GM19467 (cell line): ENCODE measurements at regions not wholly inside any gene's neighbourhood (a gene's known extent, or its start where the extent isn't known, plus 50 kb on each side); places are given as distances from the start of the nearest gene placed in this dataset.
"Not testable (repeated sequence)": the region's sequence is repeated elsewhere in the genome, so short reads cannot be mapped to it uniquely, and the experiment has no call there.

Experiments
- ATAC-seq: cut with Tn5 transposase; IDR thresholded peaks from one replicate; pipeline ENCODE4 v1.9.1; 2021; ENCODE audit warnings: mild to moderate bottlenecking, moderate library complexity; ENCODE audit not compliant: unreplicated experiment

- ATAC-seq = no peak
Measured at GRCh38 chr17:51434434-51435170, 174.3 kb downstream of the UTP18 start.

- ATAC-seq = no peak
Measured at GRCh38 chr17:51435171-51435552, 174.8 kb downstream of the UTP18 start.

DNA sequence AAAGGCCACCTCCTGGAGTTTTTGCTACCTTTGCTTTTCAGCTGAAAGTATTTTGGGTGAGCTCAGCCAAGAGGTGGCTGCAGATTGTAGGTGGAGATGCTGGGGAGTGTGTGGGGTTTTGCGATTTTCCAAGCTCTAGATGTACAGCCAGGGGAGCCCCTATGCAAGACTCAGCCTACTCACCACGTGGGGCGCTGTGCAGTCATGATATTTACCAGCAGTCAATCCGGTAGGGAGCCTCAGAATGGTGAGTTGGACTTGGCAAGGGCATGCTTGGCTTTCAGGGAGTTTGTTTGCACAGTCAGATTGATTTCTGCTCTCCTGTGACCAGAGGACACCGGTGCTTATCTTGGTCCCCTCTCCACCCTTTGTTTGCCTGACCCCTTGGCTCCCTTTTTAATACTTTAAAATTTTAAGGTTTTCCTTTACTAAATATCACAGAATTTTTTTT, 175.3 kb downstream of the UTP18 start:
- ATAC-seq = no peak

DNA sequence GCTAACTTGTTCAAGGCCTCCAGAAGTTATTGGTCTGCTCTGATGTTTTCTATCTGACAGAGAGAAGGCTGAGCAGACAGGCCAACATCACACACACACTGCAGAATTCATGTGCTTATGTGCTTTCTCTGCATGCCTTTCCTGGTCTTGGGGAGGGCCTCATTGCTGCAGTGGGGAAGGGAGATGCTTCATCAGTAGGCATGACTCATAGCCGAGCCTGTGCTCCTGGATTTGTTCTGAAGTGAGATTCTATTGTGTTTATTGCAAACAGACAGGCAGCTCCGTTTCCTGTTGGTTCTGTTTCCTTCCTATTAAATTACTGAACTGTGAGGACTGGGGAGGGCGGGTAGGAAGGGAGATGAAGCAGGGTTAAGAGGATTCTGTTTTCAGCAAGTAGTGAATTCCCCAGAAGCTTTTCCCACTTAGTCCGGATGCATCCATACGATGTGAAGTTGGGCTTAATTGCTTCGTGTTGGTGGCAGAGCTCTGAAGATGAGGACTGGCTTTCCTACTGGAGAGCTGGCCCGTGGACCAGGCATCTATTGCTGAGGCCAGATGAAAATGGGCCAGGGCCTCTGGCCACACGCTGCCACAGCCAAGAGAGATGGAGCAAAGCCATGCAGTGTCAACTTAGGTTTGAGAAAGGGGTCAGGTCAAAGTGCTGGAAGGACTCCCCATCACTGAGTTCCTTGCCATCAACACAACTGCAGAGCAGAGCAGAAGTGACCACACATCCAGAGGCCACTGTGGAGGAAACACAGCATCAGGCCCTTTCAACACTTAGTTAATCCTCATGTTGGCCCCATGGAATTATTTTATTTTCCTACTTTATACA, 179.3 kb downstream of the UTP18 start:
- no peak for ATAC-seq

DNA sequence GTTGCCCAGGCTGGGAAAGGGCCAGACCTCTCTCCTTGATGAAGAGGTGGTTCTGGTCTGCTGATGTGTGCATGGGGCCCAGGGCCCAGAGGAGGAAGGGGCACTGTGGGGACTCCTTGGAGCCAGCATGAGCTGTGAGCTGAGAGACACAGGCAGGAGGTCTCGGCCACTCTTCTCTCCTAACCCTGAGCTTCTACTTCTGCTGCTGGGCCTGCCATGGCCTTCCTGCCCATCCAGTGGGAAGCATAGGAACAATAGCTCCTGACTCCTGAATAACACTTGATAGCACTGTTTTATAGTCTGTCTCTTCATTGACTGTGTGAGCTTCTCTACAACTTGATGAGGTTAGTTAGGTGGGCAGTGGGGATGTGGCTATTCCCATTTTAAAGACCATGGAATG, 181.1 kb downstream of the UTP18 start:
- no peak for ATAC-seq

GRCh38 chr17:51442088-51442865, 181.9 kb downstream of the UTP18 start:
- no peak for ATAC-seq

- ATAC-seq = no peak
Measured at GRCh38 chr17:51443646-51444045, 183.3 kb downstream of the UTP18 start.

- no peak for ATAC-seq
Measured at GRCh38 chr17:51445946-51446345, 185.6 kb downstream of the UTP18 start.

GRCh38 chr17:51454456-51454978, 194.2 kb downstream of the UTP18 start:
- no peak for ATAC-seq

GRCh38 chr17:51455211-51455610, 194.9 kb downstream of the UTP18 start:
- no peak for ATAC-seq

- no peak for ATAC-seq
Measured at GRCh38 chr17:51455931-51456330, 195.6 kb downstream of the UTP18 start.

- no peak for ATAC-seq
Measured at GRCh38 chr17:51456942-51457341, 196.6 kb downstream of the UTP18 start.

- ATAC-seq = no peak
Measured at GRCh38 chr17:51461578-51462004, 201.2 kb downstream of the UTP18 start.

DNA sequence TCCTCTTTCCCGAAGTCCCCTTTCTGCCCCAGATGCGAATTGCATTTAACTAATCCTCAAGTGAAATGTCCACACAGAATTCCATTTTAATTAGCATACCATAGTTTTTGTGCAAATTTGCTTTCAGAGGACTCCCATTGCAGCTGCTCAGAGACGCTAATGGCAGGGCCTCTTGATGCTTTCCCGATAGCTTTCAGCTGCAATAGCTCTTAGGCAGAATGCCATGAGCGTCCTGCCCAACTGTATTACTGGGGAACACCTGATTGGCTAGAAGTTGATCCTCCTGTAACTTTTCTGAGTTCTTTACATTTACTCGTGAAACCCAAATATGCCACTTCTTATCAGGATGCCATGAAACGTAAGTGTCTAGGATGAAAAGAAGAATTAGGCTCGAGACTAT, 203.0 kb downstream of the UTP18 start:
- ATAC-seq = no peak

DNA sequence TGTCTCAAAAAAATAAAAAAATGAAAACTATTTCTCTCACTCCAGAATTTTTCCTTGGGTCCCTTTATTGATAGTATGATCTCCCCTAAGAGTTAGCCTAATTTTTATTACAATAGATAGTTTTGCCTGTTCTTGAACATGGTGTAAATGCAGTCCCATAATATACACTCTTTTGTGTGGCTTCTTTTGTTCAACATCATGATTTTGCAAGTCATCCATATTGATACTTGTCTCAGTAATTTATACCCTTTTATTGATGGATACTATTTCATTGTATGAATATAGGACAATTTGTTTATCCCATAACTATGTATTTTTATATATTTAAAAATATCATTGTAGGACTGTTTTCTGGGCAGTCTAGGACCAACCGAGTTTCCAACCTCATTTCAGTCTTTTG, 207.0 kb downstream of the UTP18 start:
- no peak for ATAC-seq

- ATAC-seq = no peak
Measured at GRCh38 chr17:51472670-51473205, 212.4 kb downstream of the UTP18 start.

DNA sequence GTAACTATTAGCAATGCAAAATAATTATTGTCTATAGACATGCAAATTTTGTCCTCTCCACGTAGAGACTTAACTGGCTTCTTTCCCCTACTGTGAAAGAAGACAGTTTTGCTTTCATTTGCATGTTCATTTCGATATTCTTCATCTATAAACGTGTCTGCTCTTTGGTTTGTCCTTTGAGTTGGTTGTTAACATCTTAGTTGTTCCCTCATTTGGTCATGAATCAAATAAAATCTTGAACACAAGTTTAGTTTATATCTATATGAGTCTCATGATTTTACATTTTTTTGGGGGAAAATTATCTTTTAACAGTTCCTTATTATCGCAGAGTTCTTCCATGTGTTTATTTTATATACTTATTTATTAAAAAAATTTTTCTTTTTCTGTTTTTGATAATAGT, 214.4 kb downstream of the UTP18 start:
- no peak for ATAC-seq

DNA sequence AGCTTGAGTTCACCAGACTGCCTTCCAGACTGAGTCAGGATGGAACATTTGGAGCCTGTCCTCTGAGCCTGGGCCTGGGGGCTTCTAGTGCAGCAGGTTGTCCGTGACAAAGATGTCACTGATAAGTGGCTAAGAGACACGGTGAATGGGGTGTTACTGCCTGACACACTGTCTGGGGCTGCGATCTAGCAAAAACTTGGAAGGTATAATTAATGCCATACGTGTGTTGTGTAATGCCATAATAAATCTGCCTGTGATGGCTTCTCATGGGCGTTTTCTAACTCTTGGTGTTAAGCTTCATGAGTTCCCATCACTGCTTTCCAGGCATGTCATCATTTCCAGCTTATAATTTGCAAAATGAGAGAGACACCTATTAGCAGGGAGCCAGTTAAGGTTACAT, 215.4 kb downstream of the UTP18 start:
- no peak for ATAC-seq

- ATAC-seq = no peak
Measured at GRCh38 chr17:51479303-51479702, 219.0 kb downstream of the UTP18 start.

GRCh38 chr17:51481370-51481769, 221.0 kb downstream of the UTP18 start:
- ATAC-seq = no peak

DNA sequence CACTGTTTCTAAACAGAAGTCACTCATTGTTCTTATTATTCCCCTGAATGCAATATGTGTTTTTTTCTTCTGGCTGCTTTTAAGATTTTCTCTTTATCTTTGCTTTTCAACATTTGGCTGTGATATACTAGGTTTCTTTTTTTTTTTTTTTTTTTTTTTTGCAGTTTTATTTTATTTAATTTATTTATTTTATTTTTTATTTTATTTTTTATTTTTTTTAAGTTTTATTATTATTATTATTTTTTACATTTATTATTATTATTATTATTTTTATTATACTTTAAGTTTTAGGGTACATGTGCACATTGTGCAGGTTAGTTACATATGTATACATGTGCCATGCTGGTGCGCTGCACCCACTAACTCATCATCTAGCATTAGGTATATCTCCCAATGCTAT, 221.9 kb downstream of the UTP18 start:
- not testable (repeated sequence) for ATAC-seq
